KMS-11 (cell line): ENCODE measurements at regions not wholly inside any gene's neighbourhood (a gene's known extent, or its start where the extent isn't known, plus 50 kb on each side); places are given as distances from the start of the nearest gene placed in this dataset.

ENCODE experiments used
- H2AFZ ChIP-seq: fragments of 200-600 bp; sonication (generic); 2 replicates; pipeline ENCODE4 v1.6.1; 2016; ENCODE audit warnings: antibody characterized with exemption, mixed run types, low read depth
- H3K27ac ChIP-seq: fragments of 200-600 bp; sonication (generic); 2 replicates; pipeline ENCODE4 v1.6.1; 2016; ENCODE audit warnings: mild to moderate bottlenecking, mixed run types
- H3K27me3 ChIP-seq: fragments of 200-600 bp; sonication (generic); 2 replicates; pipeline ENCODE4 v1.6.1; 2017; ENCODE audit warnings: mild to moderate bottlenecking, low read depth, mixed run types, moderate library complexity; ENCODE audit not compliant: insufficient read depth
- H3K36me3 ChIP-seq: fragments of 200-600 bp; sonication (generic); 2 replicates; pipeline ENCODE4 v1.6.1; 2017; ENCODE audit warnings: mild to moderate bottlenecking, mixed run types; ENCODE audit not compliant: insufficient read depth
- H3K4me1 ChIP-seq: fragments of 200-600 bp; sonication (generic); 2 replicates; pipeline ENCODE4 v1.6.1; 2016; ENCODE audit warnings: mild to moderate bottlenecking, low read depth, mixed run types; ENCODE audit not compliant: poor library complexity, severe bottlenecking
- H3K4me2 ChIP-seq: fragments of 200-600 bp; sonication (generic); 2 replicates; pipeline ENCODE4 v1.7.0; 2016; ENCODE audit warnings: mild to moderate bottlenecking, mixed run types
- H3K4me3 ChIP-seq: fragments of 200-600 bp; sonication (generic); IDR thresholded peaks from 2 replicates; pipeline ENCODE4 v1.6.1; 2017; ENCODE audit warnings: low read depth, low read length, mixed read lengths; ENCODE audit not compliant: insufficient read depth
- H3K79me2 ChIP-seq: fragments of 200-600 bp; sonication (generic); 2 replicates; pipeline ENCODE4 v1.6.1; 2016; ENCODE audit warnings: low read depth, mixed run types; ENCODE audit not compliant: insufficient read depth
- H3K9ac ChIP-seq: fragments of 200-600 bp; sonication (generic); 2 replicates; pipeline ENCODE4 v1.6.1; 2016; ENCODE audit warnings: mild to moderate bottlenecking, mixed run types
- H4K20me1 ChIP-seq: fragments of 200-600 bp; sonication (generic); 2 replicates; pipeline ENCODE4 v1.6.1; 2016; ENCODE audit warnings: mild to moderate bottlenecking, mixed run types; ENCODE audit not compliant: insufficient read depth
- TF ChIP-seq, protein P1 (sequence below): fragments of 200-600 bp; sonication (generic); conservative IDR thresholded peaks from 2 replicates; pipeline ENCODE4 v1.6.1; 2017; ENCODE audit warnings: low read depth, mild to moderate bottlenecking, antibody characterized with exemption, low read length, moderate library complexity, mixed read lengths

DNA sequence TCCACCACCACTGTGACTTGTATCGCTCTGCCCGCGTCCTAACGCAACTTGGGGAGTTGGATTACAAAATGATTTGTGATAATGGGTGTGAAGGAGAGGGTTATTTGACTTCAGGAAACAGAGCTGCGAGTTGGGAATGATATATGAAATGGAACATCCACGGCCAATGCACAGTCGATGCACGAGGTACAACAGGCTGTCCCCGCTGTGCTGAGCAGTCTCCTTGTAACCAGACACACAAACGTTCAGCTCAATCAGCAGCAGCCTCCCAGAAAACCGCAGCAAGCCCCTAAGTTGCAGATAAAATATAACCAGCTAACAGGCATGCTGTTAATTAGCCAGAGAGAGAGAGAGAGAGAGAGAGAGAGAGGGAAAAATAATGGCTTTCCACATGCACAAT is 332.7 kb upstream of the MGMT start:
- TF ChIP-seq, protein P1, sequence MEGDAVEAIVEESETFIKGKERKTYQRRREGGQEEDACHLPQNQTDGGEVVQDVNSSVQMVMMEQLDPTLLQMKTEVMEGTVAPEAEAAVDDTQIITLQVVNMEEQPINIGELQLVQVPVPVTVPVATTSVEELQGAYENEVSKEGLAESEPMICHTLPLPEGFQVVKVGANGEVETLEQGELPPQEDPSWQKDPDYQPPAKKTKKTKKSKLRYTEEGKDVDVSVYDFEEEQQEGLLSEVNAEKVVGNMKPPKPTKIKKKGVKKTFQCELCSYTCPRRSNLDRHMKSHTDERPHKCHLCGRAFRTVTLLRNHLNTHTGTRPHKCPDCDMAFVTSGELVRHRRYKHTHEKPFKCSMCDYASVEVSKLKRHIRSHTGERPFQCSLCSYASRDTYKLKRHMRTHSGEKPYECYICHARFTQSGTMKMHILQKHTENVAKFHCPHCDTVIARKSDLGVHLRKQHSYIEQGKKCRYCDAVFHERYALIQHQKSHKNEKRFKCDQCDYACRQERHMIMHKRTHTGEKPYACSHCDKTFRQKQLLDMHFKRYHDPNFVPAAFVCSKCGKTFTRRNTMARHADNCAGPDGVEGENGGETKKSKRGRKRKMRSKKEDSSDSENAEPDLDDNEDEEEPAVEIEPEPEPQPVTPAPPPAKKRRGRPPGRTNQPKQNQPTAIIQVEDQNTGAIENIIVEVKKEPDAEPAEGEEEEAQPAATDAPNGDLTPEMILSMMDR = no peak
- Histone ChIP-seq H3K27ac (no peak overlapping the region), H3K79me2 (no peaks in the 10 kb centered on the region), H2AFZ (no peak overlapping the region), H3K36me3 (no peaks in the 10 kb centered on the region), H3K4me1 (no peaks in the 10 kb centered on the region), H3K4me2 (no peak overlapping the region), H3K4me3 (no peak overlapping the region), H4K20me1 (no peaks in the 10 kb centered on the region), H3K27me3 (no peaks in the 10 kb centered on the region), H3K9ac (no peak overlapping the region)

DNA sequence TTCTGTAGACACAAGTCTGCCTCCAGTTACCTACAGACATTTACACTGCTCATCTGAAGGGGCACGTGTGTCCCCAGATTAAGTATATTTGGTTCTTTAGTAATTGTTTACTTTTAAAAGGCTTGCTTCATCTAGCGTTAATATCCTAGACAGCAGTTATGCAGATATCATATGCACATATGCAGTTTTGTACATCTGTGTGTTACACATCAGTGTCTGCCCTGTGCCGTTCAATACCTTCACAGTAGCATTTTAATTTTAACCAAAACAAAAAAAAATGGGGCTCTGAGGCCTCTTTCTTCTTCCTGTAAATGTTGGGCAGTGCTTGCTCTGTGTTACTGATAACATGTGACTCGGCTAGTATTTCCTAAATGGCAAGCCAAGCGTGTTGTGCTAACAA is 331.4 kb upstream of the MGMT start:
- no peak overlapping the region for H3K4me2 ChIP-seq
- H3K9ac ChIP-seq = no peak overlapping the region
- no peaks in the 10 kb centered on the region for H3K4me1 ChIP-seq
- H3K27me3 ChIP-seq = no peaks in the 10 kb centered on the region
- TF ChIP-seq, protein P1 = no peak
- H3K79me2 ChIP-seq = no peaks in the 10 kb centered on the region
- H2AFZ ChIP-seq = no peak overlapping the region
- H3K27ac ChIP-seq = no peak overlapping the region
- H3K36me3 ChIP-seq = no peaks in the 10 kb centered on the region
- no peaks in the 10 kb centered on the region for H4K20me1 ChIP-seq
- no peak overlapping the region for H3K4me3 ChIP-seq

DNA sequence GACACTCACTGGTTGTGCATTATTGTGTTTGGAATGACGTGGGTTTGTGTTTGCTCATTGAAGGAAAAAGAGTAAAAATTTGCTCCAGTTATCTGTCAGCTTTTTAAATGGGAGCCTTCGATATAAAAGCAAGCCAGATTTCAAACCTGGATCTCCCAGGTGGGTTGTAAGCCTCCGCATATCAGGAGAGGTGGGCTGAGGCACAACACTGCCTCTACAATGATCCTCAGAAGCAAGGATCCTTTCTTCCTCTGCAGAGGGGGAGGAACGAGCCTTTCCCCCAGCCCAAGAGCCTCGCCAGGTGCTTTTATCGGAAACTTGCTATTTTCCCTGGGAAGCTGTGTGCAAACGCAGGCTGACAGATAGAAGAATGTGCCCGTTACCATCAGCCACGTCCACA is 331.0 kb upstream of the MGMT start:
- no peaks in the 10 kb centered on the region for H3K27me3 ChIP-seq
- H3K4me2 ChIP-seq = no peak overlapping the region
- H3K27ac ChIP-seq = no peak overlapping the region
- H2AFZ ChIP-seq = no peak overlapping the region
- H3K9ac ChIP-seq = no peak overlapping the region
- no peaks in the 10 kb centered on the region for H4K20me1 ChIP-seq
- H3K4me1 ChIP-seq = no peaks in the 10 kb centered on the region
- H3K79me2 ChIP-seq = no peaks in the 10 kb centered on the region
- H3K4me3 ChIP-seq = no peak overlapping the region
- no peaks in the 10 kb centered on the region for H3K36me3 ChIP-seq
- TF ChIP-seq, protein P1 = no peak

DNA sequence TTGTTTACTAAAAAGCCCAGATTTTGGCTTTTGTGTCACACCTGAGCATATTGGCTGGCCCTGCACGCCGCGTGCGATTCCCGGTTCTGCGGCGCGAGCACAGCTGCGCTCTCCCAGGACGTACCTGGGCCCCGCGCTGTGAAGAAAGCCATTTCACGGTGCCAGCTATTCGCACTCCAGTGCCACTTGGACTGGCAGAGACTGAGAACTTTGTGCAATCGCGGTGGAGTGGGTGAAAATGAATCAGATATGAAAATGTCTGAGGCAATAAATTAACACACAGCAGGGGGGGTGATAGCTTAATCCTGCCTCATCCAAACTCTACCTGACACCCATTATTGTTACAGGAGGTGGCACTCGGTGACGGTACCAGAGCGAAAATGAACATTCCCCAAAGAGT is 330.1 kb upstream of the MGMT start:
- Histone ChIP-seq H2AFZ (no peak overlapping the region), H3K4me2 (no peak overlapping the region), H3K79me2 (no peaks in the 10 kb centered on the region), H4K20me1 (no peaks in the 10 kb centered on the region), H3K4me1 (no peaks in the 10 kb centered on the region), H3K27ac (no peak overlapping the region), H3K27me3 (no peaks in the 10 kb centered on the region), H3K36me3 (no peaks in the 10 kb centered on the region), H3K9ac (no peak overlapping the region), H3K4me3 (no peak overlapping the region)
- TF ChIP-seq, protein P1 = no peak
